IMR-90 (cell line): ENCODE measurements at regions not wholly inside any gene's neighbourhood (a gene's known extent, or its start where the extent isn't known, plus 50 kb on each side); places are given as distances from the start of the nearest gene placed in this dataset.

Experiments used
- ATAC-seq: fragments of 200-7000 bp; cut with Tn5 transposase; 2 replicates; pipeline ENCODE4 v1.9.1; 2020; ENCODE audit warnings: low read depth, mild to moderate bottlenecking, moderate library complexity
- BruUV-seq: library from RNA; stranded (reverse); fragments of 400-500 nt; replicated peaks from 2 replicates; lab custom pipeline; 2021; lab: Mats Ljungman, UMichigan
- CTCF ChIA-PET: fragments of 300-600 bp; formaldehyde crosslinking; extraction: SDS; loops from one replicate; lab custom pipeline; 2021; ENCODE audit warnings: antibody characterized with exemption; lab: Yijun Ruan, JAX
- POLR2A ChIA-PET: fragments of 300-600 bp; sonication (Branson Sonifier 250); formaldehyde crosslinking; loops from one replicate; lab custom pipeline; 2022; ENCODE audit warnings: antibody characterized with exemption; ENCODE audit not compliant: unreplicated experiment; lab: Charles Lee
- DNase-seq: peaks from one replicate; pipeline ENCODE4 v3.0.0; 2013
- H2AFZ ChIP-seq: replicated peaks from 2 replicates; pipeline ENCODE3; 2013; ENCODE audit warnings: low read length, mild to moderate bottlenecking; ENCODE audit not compliant: poor library complexity
- H2AK5ac ChIP-seq: 2 replicates; pipeline ENCODE4 v1.6.1; 2013; ENCODE audit warnings: low read depth, low read length, inconsistent platforms
- H2AK9ac ChIP-seq: replicated peaks from 2 replicates; pipeline ENCODE3; 2013; ENCODE audit warnings: mild to moderate bottlenecking, low read depth, low read length, moderate library complexity; ENCODE audit not compliant: poor library complexity
- H2BK120ac ChIP-seq: 2 replicates; pipeline ENCODE4 v1.6.1; 2013; ENCODE audit warnings: low read depth, low read length, inconsistent platforms
- H2BK15ac ChIP-seq: 3 replicates; pipeline ENCODE4 v1.6.1; 2013; ENCODE audit warnings: low read depth, low read length, inconsistent platforms
- H2BK20ac ChIP-seq: 2 replicates; pipeline ENCODE4 v1.6.1; 2013; ENCODE audit warnings: low read depth, mild to moderate bottlenecking, inconsistent platforms, low read length, moderate library complexity
- H2BK5ac ChIP-seq: 2 replicates; pipeline ENCODE4 v1.6.1; 2013; ENCODE audit warnings: mild to moderate bottlenecking, low read depth, low read length, inconsistent platforms; ENCODE audit not compliant: poor library complexity, severe bottlenecking
- H3K14ac ChIP-seq: replicated peaks from 2 replicates; pipeline ENCODE4 v1.6.1; 2013; ENCODE audit warnings: low read depth, low read length, inconsistent platforms
- H3K18ac ChIP-seq: 2 replicates; pipeline ENCODE4 v1.6.1; 2013; ENCODE audit warnings: low read depth, low read length, control low read depth
- H3K23ac ChIP-seq: 2 replicates; pipeline ENCODE4 v1.6.1; 2013; ENCODE audit warnings: low read depth, low read length, inconsistent platforms
- H3K27ac ChIP-seq: 2 replicates; pipeline ENCODE4 v1.5.1; 2013; ENCODE audit warnings: mild to moderate bottlenecking, control low read depth, low read length; ENCODE audit not compliant: insufficient read depth
- H3K27me3 ChIP-seq: 2 replicates; pipeline ENCODE4 v1.6.1; 2013; ENCODE audit warnings: low read length; ENCODE audit not compliant: control insufficient read depth, insufficient read depth
- H3K36me3 ChIP-seq: 2 replicates; pipeline ENCODE4 v1.6.1; 2013; ENCODE audit warnings: low read length, mixed read lengths; ENCODE audit not compliant: control insufficient read depth, insufficient read depth
- H3K4ac ChIP-seq: 2 replicates; pipeline ENCODE4 v1.6.1; 2013; ENCODE audit warnings: low read depth, low read length, inconsistent platforms
- H3K4me1 ChIP-seq: 2 replicates; pipeline ENCODE4 v1.6.1; 2013; ENCODE audit warnings: low read length, mixed read lengths; ENCODE audit not compliant: control insufficient read depth, insufficient read depth
- H3K4me2 ChIP-seq: 2 replicates; pipeline ENCODE4 v1.6.1; 2013; ENCODE audit warnings: low read depth, mild to moderate bottlenecking, control low read depth, low read length, moderate library complexity
- H3K4me3 ChIP-seq: 2 replicates; pipeline ENCODE4 v1.5.1; 2013; ENCODE audit warnings: low read depth, mild to moderate bottlenecking, control low read depth, low read length, moderate library complexity; ENCODE audit not compliant: insufficient read depth
- H3K56ac ChIP-seq: 2 replicates; pipeline ENCODE4 v1.6.1; 2013; ENCODE audit warnings: low read length, inconsistent platforms; ENCODE audit not compliant: insufficient read depth; ENCODE audit errors: extremely low read depth
- H3K79me1 ChIP-seq, 2 experiments: 2 replicates each; pipeline ENCODE4 v1.6.1; 2013; ENCODE audit warnings: low read length in 2 of 2, inconsistent platforms in 1 of 2, low read depth in 1 of 2
- H3K9ac ChIP-seq: 2 replicates; pipeline ENCODE4 v1.6.1; 2013; ENCODE audit warnings: low read depth, low read length, control low read depth
- H3K9me1 ChIP-seq: 2 replicates; pipeline ENCODE4 v1.6.1; 2013; ENCODE audit warnings: low read length, inconsistent platforms; ENCODE audit not compliant: insufficient read depth
- H3K9me3 ChIP-seq: 2 replicates; pipeline ENCODE4 v1.6.1; 2013; ENCODE audit warnings: low read length; ENCODE audit not compliant: control insufficient read depth, insufficient read depth
- H4K20me1 ChIP-seq: 2 replicates; pipeline ENCODE4 v1.6.1; 2013; ENCODE audit warnings: low read length, inconsistent platforms; ENCODE audit not compliant: insufficient read depth
- H4K5ac ChIP-seq: 2 replicates; pipeline ENCODE4 v1.6.1; 2013; ENCODE audit warnings: mild to moderate bottlenecking, low read depth, low read length, control low read depth
- H4K8ac ChIP-seq, 2 experiments: 2 replicates each; pipeline ENCODE4 v1.6.1; 2013; ENCODE audit warnings: low read depth in 2 of 2, low read length in 2 of 2, control low read depth in 1 of 2, inconsistent platforms in 1 of 2
- H4K91ac ChIP-seq: 2 replicates; pipeline ENCODE4 v1.6.1; 2013; ENCODE audit warnings: low read depth, low read length, inconsistent platforms; ENCODE audit not compliant: insufficient read depth
- CEBPB ChIP-seq: IDR thresholded peaks from 2 replicates; pipeline ENCODE4 v1.6.1; 2012; ENCODE audit warnings: low read depth, low read length, improper control_type of control experiment
- RFX5 ChIP-seq: IDR thresholded peaks from 2 replicates; pipeline ENCODE4 v1.8.0; 2012; ENCODE audit warnings: low read depth, mild to moderate bottlenecking, low read length, moderate library complexity
- SMC3 ChIP-seq: fragments of 150-350 bp; IDR thresholded peaks from 2 replicates; pipeline ENCODE4 v1.6.1; 2016; ENCODE audit warnings: low read depth, mild to moderate bottlenecking, antibody characterized with exemption, low read length, moderate library complexity
- WGBS, 2 experiments: methylation state at CpG; one replicate each; pipeline versions ENCODE4 v1.1.5 to v1.1.7; 2013; ENCODE audit warnings: missing lambda C conversion rate in 2 of 2; ENCODE audit not compliant: insufficient read length in 1 of 2; ENCODE audit errors: extremely low coverage in 2 of 2; 5-methylcytosine and 5-hydroxymethylcytosine counted together
- dilution Hi-C: fragments of 300-500 bp; cut with HindIII; formaldehyde crosslinking; loops from one replicate; pipeline ENCODE4 v1.14.3; 2018; ENCODE audit warnings: low sequenced_read_pairs; ENCODE audit not compliant: unreplicated experiment
- in situ Hi-C: fragments of 300-500 bp; cut with MboI; formaldehyde crosslinking; loops from 3 replicates; pipeline ENCODE4 v1.14.3; 2019; ENCODE audit warnings: low sequenced_read_pairs, inconsistent platforms, mixed read lengths
- intact Hi-C: fragments of 100-400 bp; cut with micrococcal nuclease; formaldehyde crosslinking; loops from 2 replicates; pipeline ENCODE4 v1.10.0; 2022

DNA sequence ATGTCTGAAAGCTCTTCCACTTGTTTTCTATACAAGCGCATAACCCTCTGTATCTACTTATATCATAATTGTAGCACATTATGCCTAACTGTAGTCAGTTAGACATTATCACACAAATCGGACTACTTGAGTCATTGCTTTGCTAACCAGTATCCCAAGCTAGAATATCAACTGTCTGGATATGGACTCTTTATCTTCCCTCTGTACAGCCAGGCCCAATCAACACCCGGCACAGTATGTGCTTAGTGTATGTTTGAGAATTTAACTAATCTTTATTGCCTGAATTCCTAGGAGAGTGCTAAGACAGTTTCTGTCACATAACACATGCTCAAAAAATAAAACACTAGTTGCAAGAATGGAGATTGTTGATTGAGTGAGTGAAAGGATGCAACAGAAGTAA is 211.2 kb downstream of the ARL4A start:
- no peaks in the 10 kb centered on the region for H3K9me3 ChIP-seq
- no peak overlapping the region for H3K18ac ChIP-seq
- H3K4ac ChIP-seq = no peak overlapping the region
- H3K27me3 ChIP-seq = no peaks in the 10 kb centered on the region
- ChIA-PET POLR2A (no interaction called here), CTCF (interaction anchor here (1.1 kb wide), 1 partner anchor 10 kb away, joined by 3 read pairs; no protein-coding TSS in a partner anchor)
- TF ChIP-seq SMC3 = no peak
- TF ChIP-seq CEBPB = no peak
- TF ChIP-seq RFX5 = no peak
- H3K14ac ChIP-seq = no peak overlapping the region
- dilution Hi-C loops (no loop called here), intact Hi-C loops (no loop called here), in situ Hi-C loops (no loop called here)
- no peak for DNase-seq
- no peaks in the 10 kb centered on the region for H3K9me1 ChIP-seq
- no peak overlapping the region for H3K4me2 ChIP-seq
- H2BK15ac ChIP-seq = no peak overlapping the region
- WGBS, 2 experiments = no CpG with 5 or more reads among the region's 3 CpGs
- no peak overlapping the region for H2AK9ac ChIP-seq
- H3K4me1 ChIP-seq = no peaks in the 10 kb centered on the region
- H2BK120ac ChIP-seq = no peak overlapping the region
- no peaks in the 10 kb centered on the region for H4K20me1 ChIP-seq
- no peak overlapping the region for H4K8ac ChIP-seq
- H2AFZ ChIP-seq = no peak overlapping the region
- no peak for ATAC-seq
- H3K9ac ChIP-seq = no peak overlapping the region
- no peak overlapping the region for H2BK5ac ChIP-seq
- no peak overlapping the region for H3K4me3 ChIP-seq
- no peak overlapping the region for H3K27ac ChIP-seq
- H3K56ac ChIP-seq = no peak overlapping the region
- no peak overlapping the region for H2BK20ac ChIP-seq
- no TSS peak for BruUV-seq
- H4K5ac ChIP-seq = no peak overlapping the region
- H3K36me3 ChIP-seq = no peaks in the 10 kb centered on the region
- H3K79me1 ChIP-seq = no peaks in the 10 kb centered on the region
- H4K91ac ChIP-seq = no peak overlapping the region
- no peak overlapping the region for H3K23ac ChIP-seq
- no peak overlapping the region for H2AK5ac ChIP-seq
